ENCODE measurements at regions not wholly inside any gene's neighbourhood (a gene's known extent, or its start where the extent isn't known, plus 50 kb on each side); places are given as distances from the start of the nearest gene placed in this dataset.

GRCh38 chr9:84174486-84174885, 166.1 kb downstream of the SLC28A3 start:
- DNase-seq (ENCODE audit: low read depth, low spot score): no peak

- no peak for DNase-seq (ENCODE audit: low read depth, low spot score)
Observed at GRCh38 chr9:84177407-84177806, 163.2 kb downstream of the SLC28A3 start.

- no peak for DNase-seq (ENCODE audit: low read depth, low spot score)
Observed at GRCh38 chr9:84179531-84179930, 161.0 kb downstream of the SLC28A3 start.

GRCh38 chr9:84187090-84187489, 153.5 kb downstream of the SLC28A3 start:
- no peak for DNase-seq (ENCODE audit: low read depth, low spot score)

- DNase-seq (ENCODE audit: low read depth, low spot score): no peak
Observed at GRCh38 chr9:84189904-84190303, 150.7 kb downstream of the SLC28A3 start.

- DNase-seq (ENCODE audit: low read depth, low spot score): no peak
Observed at GRCh38 chr9:84190411-84190810, 150.1 kb downstream of the SLC28A3 start.

GRCh38 chr9:84206801-84207370, 133.7 kb downstream of the SLC28A3 start:
- DNase-seq (ENCODE audit: low read depth, low spot score): no peak

GRCh38 chr9:84207491-84207951, 133.0 kb downstream of the SLC28A3 start:
- DNase-seq (ENCODE audit: low read depth, low spot score): no peak

- no peak for DNase-seq (ENCODE audit: low read depth, low spot score)
Observed at GRCh38 chr9:84212246-84212645, 128.3 kb downstream of the SLC28A3 start.

GRCh38 chr9:84212982-84213381, 127.6 kb downstream of the SLC28A3 start:
- no peak for DNase-seq (ENCODE audit: low read depth, low spot score)

- no peak for DNase-seq (ENCODE audit: low read depth, low spot score)
Observed at GRCh38 chr9:84216151-84216550, 124.4 kb downstream of the SLC28A3 start.

GRCh38 chr9:84218322-84218721, 122.2 kb downstream of the SLC28A3 start:
- no peak for DNase-seq (ENCODE audit: low read depth, low spot score)

- no peak for DNase-seq (ENCODE audit: low read depth, low spot score)
Observed at GRCh38 chr9:84224246-84224645, 116.3 kb downstream of the SLC28A3 start.

Data from ELF-1 (cell line).